HG02610 (cell line): ENCODE measurements at regions not wholly inside any gene's neighbourhood (a gene's known extent, or its start where the extent isn't known, plus 50 kb on each side); places are given as distances from the start of the nearest gene placed in this dataset.

Experiments used
- ATAC-seq: cut with Tn5 transposase; IDR thresholded peaks from one replicate; pipeline ENCODE4 v1.9.1; 2021; ENCODE audit warnings: mild to moderate bottlenecking, moderate library complexity; ENCODE audit not compliant: unreplicated experiment

DNA sequence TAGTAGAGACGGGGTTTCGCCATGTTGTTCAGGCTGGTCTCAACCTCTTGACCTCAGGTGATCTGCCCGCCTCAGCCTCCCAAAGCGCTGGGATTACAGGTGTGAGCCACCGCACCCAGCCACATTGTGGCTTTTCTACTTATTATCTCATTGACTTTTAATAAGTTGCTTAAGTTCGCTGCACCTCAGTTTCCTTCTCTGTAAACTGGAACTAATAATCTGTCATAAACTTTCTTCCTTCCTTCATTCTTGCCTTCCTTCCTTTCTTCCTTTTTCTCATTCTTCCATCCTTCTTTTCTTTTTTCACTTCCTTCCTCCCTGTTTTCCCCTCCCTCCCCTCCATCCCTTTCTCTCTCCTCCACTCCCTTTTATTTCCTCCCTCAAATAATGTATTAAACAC, 192.2 kb downstream of the MAF start:
- ATAC-seq = no peak

DNA sequence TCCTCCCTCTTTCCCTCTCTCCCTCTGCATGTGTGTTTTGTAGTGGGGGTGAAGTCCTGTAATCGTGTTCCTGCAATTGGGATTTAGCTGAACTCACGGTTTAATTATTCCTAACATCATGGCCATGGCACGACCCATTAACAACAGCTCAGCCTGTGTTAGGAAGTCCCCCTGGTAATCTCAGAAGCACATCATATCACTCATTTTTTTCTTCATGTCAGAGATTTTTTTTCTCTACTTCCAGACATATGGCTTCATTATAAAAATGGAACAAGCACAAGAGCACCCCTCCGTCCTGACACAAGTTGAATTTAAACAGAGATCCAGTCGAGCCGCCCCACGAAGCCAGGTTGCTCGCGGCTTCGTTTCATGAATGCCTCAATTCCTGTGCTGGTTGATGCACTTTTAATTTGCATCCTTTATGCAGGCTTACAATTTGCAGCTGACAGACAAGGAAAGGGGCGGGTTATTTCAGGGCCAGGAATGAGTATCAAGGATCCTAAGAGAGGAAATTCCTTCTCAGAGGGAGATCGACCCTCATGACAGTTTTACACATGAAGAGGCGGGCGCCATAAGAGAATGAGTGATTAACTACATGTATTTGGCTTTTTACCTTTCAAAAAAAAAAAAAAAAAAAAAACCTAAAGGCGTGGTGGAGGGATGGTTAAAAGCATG, 192.9 kb downstream of the MAF start:
- ATAC-seq = no peak

DNA sequence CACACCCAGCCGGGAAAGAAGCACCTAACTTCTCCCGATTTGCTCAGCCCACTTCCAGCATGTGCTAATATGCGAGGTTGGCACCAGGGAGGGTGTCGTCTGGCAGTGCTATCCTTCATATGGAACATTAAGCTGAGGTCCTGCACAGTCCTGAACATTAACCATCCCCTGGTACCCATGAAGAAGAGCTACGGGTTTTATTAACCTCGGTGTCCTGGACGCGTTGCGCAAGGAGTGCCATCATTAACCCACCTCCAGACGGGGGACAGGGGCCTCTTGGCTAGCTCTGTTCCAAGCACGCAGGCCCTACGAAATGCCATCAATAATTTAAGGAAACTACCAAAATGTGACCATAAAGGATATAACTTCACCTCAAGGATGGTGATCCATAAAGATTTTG, 193.5 kb downstream of the MAF start:
- ATAC-seq = no peak

DNA sequence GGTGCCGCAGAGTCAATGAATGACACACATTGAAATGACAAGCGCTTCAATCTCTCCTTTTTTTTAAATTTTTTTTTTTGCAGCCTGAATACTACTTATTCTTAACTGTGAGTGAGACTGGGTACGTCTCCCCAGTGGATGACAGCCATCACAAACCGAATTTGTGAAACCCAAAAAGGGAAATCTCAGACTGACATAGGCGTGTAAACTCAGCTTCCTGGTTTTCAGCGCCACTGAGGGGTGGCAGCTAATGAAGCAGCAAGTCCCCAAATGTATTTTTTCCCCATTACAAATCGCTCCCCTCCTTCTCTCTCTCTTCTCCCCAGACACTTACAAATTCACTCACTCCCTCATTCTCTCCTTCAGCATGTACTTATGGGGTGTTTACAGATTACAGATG, 196.0 kb downstream of the MAF start:
- ATAC-seq = no peak

DNA sequence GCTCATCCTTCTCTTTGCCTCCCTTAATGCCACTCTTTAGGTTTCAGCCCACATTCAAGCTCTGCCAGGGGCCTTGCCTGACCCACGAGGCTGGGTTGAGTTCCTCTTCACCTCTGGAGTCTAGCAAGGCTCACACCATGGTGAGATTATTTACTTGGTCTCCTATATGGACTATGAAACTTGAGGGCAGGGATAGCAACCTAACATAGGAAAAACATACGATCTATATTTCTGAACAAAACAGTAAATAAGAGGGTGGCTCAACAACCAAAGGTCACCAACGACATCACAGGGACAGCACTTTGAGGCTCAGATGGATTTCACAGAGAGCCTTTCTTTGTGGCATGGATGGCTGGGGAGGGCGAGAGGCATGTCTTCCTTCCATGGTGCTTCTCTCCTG, 197.0 kb downstream of the MAF start:
- no peak for ATAC-seq

DNA sequence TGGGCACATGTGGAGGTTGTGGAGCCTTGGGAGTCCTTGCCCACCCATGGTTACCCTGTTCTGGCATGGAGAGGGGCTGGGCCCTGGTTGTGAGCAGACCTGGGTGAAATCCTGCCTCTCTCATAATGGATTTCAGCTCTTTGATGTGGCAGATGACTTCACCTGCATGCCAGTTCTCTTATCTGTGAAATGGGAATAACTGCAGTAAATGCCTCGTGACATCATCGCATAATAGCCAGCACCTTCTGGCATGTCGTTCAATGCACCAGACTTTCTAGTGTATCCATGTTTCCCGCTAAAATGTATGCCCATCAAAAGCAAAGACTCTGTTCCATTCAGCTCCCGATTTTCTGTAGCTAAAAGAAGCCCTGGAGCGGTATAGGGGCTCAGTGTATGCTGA, 197.6 kb downstream of the MAF start:
- ATAC-seq = no peak

DNA sequence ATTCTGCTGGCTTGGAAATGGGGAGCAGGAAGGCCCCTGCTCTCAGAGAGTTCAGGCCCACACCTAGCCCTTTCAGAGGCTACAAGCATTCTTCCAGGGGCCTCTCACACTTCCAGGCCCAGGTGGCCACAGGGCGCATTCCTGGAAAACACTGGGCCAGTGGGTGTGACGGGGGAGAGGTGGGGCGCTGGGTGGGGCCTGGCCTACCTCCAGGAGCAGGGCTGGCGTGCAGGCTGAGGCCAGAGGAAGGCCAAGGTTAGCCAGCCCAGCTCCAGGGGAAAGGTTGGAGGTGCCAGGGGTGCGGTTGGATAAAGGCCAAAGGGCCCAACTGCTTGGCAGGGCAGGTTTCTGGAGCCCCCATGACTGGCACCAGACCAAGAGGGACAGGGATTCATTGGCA, 198.2 kb downstream of the MAF start:
- no peak for ATAC-seq

DNA sequence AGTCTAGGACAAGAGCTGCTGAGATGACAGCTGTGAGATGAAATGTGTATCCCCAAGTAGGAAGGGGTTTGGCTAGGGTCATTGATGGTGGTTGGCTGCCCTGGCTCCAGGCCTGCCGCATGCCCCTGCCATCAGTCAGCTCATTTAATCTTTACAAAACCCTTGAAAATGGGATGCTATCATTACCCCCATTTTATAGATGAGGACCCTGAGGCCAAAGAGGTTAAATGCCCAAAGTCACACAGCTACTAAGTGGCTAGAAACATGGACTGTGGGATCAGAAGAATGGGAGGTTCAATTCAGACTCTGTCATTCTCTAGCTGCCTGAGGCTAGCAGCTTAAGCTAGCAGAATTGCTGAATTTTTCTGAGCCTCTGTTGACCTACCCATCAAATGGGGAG, 198.8 kb downstream of the MAF start:
- no peak for ATAC-seq

DNA sequence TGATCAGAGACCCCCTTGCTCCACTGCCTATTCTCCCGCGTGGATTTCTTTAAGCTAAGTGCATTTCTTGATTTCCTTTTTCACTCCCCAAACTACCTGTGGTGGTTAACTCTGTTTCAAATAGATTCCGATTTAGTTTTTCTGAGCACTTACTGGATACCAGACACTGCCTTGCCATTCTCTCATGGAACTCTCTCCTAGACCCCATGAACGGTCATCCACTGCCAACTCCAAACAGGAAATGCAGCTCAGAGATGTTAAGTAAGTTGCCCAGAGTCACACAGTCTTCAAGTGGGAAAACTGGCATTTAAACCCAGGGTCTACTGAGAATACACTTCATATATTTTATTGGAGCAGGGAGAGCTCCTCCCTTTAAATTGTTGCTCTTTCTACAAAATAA, 199.4 kb downstream of the MAF start:
- no peak for ATAC-seq

DNA sequence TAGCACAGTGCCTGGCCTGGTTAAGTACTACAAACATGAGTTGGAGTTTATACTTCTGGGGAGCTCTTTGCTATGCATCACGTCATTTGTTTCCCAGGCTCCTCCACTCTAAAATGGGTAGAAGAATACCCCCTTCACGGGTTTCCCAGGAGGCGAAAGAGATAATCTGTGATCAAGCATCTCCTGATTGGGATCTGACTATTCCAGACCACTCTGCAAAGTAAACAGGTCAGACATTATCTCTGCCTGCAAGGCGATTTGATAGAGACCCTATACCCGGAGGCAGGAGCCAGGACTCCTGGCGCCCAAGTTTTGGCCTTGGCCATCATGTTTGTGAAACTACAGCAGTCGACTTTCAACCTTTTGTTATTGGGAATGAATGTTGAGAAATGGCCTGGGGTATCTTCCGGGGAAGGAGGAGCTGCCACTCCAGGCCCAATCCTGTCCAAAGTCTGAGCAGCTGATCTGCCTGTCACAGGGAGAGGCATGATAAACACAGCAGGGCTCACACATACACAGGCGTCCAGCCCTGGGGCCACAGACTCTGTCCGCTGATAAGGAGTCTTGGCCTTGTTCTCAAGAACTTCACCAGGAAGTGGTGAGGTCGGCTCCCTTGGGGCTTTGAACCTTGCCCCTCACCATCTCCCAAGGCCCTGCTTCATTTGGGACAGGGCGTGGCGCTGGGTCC, 199.9 kb downstream of the MAF start:
- ATAC-seq = no peak

DNA sequence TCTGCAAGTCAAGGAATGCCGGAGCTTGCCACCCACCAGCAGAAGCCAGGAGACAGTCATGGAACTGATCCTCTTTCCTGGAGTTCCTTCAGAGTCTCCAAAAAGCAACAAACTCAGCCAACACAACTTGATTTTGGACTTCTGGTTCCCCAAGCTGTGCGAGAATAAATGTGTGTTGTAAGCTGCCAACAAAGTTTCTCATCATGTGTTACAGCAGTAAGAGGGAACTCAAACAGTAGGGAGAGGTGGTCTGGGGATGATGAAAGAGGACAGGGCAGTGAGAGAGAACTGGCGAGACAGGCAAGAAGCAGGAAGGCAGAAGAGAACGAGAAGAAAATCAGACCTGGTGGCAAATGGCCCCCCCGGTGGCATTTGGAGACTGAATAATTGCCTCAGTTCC, 204.9 kb downstream of the MAF start:
- no peak for ATAC-seq

DNA sequence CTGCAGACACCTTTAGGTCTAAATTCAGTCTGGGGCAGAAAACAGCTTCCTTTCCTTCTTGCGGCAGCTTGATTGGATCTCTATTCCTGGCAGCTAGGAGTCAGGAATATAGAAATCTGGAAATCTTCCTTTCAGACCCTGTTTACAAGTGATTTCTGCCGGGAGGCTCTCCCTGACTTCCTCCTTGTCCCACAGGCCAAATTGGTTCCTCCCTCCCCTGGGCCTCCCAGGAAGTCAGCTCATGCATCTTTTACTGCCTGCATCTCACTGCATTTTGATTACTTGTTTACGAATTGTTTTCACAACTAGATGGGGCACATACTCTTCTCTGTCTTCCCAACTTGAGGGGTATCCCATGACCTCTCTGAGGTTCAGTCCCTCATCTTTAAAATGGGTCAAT, 206.3 kb downstream of the MAF start:
- no peak for ATAC-seq

DNA sequence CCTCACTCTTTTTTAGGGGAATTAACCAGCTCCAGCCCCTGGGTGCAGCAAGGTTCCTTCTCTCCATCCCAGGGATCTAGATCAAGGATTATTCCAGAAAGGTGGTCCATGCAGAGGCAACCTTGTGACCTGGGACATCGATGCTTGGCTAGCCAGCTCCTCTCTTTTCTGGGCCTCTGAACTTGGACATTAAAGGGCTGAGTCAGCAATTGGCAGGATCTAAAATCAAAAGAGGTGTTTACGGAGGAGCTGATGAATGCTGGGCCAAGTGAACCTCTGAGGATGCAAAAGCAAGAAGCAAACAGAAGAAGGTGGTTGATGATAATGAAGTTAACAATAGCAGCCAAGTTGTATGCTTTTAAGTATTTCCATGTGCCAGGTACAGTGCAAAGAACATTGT, 207.0 kb downstream of the MAF start:
- no peak for ATAC-seq

DNA sequence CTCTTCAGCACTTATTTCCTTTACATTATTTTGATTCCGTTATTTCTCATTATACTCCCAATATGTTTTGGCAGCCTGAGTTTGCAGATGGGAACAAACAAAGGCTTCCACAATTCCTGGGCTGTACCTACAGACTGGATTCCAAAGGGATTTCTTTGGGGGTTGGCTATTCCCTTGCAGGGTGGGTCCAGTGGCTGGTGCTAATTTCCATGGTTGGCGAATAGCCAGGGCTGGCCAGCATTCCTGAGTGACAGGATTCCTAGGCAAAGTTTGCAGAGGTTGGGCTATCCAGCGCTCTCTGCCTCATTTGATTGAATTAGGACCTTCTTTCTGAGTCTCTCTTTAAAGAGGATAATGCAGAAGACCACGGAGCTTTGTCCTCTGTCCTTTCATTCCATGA, 207.4 kb downstream of the MAF start:
- ATAC-seq = no peak

DNA sequence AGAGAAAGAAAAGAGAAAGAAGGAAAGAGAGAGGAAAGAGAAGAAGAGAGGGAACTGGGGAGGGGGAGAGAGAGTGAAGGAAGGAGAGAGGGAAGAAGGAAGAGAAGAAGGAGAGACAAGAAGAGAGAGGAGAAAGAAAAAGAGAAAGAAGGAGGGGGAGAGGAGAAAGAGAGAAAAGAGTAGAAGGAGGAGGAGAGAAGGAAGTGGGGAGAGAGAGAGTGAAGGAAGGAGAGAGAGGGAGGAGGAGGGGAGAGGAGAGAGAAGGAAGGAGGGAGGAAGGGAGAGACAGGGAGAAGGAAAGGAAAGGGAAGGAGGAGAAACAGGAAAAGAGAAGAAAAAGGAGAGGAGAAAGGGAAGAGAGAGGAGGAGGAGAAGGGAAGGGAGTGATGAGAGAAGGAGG, 208.5 kb downstream of the MAF start:
- ATAC-seq = no peak

DNA sequence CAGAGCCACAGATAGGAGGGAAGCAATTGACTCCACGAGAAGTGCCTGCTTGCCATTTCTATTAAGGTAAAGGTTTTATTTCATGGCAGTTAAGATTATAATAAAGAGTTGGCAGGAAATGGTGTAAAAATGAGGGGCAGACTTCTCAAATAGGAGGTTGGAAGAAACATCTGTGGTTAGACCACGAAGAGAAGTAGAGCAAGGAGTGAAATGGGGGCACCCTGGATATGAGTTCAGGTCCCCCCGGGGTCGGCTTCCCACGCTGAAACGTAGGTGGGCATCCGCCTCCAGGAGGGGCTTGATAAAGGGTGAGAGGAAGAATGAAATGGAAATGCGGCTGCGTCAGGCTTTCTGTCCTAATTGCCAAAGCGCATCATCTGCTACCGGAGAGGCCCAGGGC, 209.1 kb downstream of the MAF start:
- no peak for ATAC-seq

DNA sequence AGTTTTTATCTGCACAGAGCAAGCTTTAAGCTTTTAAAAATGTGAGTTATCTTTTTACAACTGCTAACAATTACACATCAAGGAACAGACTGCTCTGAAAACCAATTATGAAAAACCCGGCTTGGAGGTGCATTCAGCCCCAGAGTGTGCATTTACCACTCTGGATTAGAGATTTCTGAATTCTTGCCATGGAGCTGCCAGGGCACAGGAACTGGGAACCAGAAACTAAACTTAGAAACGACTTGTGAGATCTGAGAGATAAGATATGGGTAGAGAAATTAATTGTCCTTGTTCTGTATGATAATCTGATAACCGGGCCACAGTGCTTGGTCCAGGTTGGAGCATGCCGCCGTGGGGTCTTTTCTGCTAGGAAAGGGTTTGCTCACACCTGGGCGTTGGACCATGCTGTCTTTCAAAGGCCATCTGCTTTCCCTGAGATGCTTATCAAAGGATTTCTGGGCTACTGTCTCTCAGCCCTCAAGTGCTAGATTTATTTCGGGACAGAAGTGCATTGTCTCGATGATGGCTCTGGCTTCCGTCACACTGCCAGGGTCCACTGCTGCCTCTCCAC, 210.0 kb downstream of the MAF start:
- no peak for ATAC-seq

DNA sequence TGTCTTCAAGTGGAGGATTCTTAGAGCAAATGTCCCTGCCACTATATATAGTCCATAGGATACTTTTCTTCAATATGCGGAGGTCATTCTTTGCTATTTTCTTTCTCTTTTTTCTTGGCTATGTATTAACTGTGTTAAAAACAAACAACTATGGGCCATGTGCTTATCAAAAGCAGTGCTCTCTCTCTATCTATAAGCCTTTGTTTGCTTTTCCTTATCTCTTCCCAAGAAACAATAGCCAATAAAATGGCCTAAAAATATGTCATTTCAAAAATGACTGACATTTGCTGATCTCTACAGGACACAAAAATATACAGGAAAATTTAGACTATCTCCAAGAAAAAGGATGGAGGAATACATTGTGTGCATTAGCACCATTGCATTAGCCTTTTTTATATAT, 212.1 kb downstream of the MAF start:
- ATAC-seq = no peak

DNA sequence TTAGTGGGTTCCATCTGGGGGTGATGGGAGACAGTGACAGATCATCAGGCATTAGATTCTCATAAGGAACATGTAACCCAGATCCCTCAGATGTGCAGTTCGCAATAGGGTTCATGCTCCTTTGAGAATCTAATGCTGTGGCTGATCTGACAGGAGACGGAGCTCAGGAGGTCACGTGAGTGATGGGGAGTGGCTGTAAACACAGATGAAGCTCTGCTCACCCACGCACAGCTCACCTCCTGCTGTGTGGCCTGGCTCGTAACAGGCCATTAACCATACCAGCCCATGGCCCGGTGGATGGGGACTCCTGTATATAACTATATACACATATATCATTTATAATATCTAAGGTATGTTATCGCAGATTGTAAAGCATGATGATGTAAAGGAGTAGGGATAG, 214.2 kb downstream of the MAF start:
- no peak for ATAC-seq

DNA sequence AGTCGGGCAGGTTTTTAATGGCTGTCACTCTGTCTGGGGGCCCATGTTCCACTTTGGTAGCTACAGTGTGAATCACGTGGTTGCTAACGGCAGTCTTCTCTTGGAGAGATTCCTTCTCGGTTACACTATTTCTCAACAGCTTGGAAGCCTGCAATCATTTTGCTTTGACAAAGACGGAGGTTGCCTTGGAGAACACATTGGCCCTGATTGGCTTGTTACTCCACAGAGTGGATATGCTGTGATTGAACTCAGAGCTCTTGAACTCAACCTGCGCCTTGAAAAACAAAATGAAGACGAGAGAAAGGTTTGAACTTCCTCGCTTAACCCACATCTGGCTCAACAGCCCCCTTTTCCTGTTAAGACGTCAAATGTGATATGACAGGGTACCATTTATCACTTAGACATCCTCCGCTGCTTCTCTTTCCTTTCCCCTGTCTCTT, 218.9 kb downstream of the MAF start:
- ATAC-seq = no peak

DNA sequence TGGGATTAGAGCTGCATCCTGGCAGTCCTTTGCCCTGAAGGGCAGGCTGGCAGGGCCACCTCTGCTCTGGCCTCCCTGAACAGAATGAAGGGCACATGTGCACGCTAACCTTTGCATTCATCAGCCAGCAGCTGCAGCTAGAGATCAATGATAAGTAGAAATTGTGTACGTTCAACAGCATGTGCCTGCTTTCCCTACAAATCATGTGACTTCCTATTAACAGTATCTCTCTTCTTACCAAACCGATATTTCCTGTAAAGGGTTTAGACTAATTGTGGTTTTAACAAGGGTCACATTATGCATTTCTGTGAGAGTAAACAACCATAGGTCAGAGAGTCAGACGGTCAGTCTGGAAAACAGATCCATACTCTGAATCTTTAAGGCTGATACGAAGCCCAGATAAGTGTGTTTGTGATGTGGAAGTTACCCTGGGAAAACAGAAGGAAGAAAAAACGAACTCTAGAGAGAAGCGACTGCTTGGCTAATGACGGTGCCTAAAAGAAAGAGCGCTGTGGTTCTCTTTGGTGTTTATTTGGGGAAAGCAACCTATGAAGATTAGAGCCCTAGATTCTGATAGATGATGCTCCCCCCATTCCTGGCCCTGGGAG, 219.4 kb downstream of the MAF start:
- no peak for ATAC-seq

DNA sequence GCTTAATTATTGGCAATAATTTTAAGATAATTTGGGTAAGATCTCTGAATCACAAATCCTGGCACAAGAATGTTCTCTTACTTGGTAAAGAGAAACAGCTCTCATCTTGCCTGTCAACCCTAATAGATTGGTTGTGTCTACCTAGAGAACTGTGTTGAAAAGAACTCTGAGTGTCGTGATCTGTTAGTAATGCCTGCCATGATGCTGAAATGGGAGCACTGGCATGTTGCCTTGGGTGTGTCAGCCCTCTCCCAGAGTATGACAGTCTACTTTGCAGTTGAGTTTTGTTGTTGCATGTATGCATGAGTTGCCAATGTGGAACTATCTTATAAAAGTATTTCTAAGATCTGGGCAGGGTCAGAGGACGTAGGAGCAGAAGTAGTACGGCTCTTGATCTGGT, 221.4 kb downstream of the MAF start:
- no peak for ATAC-seq
